ENCODE measurements at regions not wholly inside any gene's neighbourhood (a gene's known extent, or its start where the extent isn't known, plus 50 kb on each side); places are given as distances from the start of the nearest gene placed in this dataset.

DNA sequence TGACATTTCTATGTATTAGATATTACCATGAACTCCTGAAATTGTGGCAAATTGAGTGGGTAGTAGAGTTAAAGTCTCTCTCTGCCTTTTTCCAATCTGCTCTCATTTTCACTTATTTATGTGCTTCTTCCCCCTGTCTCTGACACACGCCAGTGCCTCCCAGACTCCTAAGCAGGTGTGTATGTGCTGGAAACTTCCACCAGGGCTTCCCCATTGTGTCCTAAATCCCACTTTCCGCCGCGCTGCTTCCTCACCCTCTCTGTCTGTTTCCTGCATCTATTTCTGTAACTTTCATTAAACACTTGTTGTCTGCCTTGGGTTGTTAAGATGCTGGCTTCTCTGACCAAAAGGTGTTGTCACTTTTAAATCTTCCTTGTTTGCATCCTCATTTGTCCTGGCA is 97.6 kb upstream of the HDGFL1 start:
- TF ChIP-seq, protein P1, sequence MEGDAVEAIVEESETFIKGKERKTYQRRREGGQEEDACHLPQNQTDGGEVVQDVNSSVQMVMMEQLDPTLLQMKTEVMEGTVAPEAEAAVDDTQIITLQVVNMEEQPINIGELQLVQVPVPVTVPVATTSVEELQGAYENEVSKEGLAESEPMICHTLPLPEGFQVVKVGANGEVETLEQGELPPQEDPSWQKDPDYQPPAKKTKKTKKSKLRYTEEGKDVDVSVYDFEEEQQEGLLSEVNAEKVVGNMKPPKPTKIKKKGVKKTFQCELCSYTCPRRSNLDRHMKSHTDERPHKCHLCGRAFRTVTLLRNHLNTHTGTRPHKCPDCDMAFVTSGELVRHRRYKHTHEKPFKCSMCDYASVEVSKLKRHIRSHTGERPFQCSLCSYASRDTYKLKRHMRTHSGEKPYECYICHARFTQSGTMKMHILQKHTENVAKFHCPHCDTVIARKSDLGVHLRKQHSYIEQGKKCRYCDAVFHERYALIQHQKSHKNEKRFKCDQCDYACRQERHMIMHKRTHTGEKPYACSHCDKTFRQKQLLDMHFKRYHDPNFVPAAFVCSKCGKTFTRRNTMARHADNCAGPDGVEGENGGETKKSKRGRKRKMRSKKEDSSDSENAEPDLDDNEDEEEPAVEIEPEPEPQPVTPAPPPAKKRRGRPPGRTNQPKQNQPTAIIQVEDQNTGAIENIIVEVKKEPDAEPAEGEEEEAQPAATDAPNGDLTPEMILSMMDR (IDR thresholded peaks at IDR 0.05), result no peak
- TF ChIP-seq POLR2A (IDR thresholded peaks at IDR 0.05) (no peak), EP300 (IDR thresholded peaks at IDR 0.05) (no peak), POLR2AphosphoS5 (IDR thresholded peaks at IDR 0.05) (no peak)

All from sigmoid colon (tissue), 4 donors.